ENCODE measurements at regions not wholly inside any gene's neighbourhood (a gene's known extent, or its start where the extent isn't known, plus 50 kb on each side); places are given as distances from the start of the nearest gene placed in this dataset.
A peak's percentile ranks its signal among the peaks of the same experiment; 100 is the strongest.
"Not testable (repeated sequence)": the region's sequence is repeated elsewhere in the genome, so short reads cannot be mapped to it uniquely, and the experiment has no call there.

GRCh38 chr4:53865054-53865453, 199.4 kb downstream of the CHIC2 start:
- DNase-seq (ENCODE audit: low spot score): no peak

DNA sequence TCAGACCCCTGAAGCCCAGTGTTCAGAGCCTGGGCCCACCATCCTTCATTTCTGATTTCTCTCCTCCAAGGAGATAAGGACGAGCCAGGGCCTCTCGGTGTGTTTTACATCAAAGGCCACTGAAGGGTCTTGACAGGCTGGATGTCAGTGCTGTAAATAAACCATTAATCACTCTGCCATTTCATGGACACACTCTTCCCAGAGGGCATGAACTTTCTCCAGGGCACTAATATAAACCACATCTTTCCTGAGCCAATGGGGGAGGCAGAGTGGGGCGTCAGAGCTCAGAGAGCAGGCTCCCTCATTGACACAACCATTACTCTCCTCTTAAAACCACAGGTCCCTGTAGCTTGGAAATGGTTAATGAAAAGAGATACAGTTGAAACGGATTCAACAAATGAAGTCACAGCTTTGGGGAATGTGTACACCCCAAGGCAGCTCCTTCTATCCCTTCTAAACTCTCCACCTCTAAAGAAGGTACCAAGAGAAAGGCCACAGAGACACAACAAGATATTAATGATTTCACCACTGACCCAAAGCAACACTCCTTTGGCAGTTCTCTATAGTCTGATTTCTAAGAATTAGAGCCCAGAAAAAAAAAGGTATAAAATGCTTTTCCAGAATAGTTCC, 200.6 kb downstream of the CHIC2 start:
- DNase-seq (ENCODE audit: low spot score): no peak

GRCh38 chr4:53863158-53863557, 201.2 kb downstream of the CHIC2 start:
- DNase-seq (ENCODE audit: low spot score): no peak

GRCh38 chr4:53861856-53862610, 202.4 kb downstream of the CHIC2 start:
- no peak for DNase-seq (ENCODE audit: low spot score)

DNA sequence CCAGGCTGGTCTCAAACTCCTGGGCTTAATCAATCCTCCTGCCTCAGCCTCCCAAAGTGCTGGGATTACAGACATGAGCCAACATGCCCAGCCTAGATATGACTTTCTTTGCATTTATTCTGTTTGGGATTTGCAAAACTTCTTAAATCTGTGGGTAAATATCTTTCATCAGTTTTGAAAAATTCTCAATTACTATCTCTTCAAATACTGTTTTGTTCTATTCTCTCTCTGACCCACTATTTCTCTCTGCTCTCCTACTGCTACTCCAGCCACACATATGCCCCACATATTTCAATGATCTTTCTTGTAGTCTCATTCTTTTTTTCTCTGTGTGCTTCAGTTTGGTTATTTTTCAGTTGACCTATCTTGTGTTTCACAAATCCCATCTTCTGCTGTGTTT, 205.1 kb downstream of the CHIC2 start:
- no peak for DNase-seq (ENCODE audit: low spot score)

- no peak for DNase-seq (ENCODE audit: low spot score)
Observed at GRCh38 chr4:53858744-53859143, 205.7 kb downstream of the CHIC2 start.

GRCh38 chr4:53855581-53856250, 208.7 kb downstream of the CHIC2 start:
- DNase-seq (ENCODE audit: low spot score): no peak

DNA sequence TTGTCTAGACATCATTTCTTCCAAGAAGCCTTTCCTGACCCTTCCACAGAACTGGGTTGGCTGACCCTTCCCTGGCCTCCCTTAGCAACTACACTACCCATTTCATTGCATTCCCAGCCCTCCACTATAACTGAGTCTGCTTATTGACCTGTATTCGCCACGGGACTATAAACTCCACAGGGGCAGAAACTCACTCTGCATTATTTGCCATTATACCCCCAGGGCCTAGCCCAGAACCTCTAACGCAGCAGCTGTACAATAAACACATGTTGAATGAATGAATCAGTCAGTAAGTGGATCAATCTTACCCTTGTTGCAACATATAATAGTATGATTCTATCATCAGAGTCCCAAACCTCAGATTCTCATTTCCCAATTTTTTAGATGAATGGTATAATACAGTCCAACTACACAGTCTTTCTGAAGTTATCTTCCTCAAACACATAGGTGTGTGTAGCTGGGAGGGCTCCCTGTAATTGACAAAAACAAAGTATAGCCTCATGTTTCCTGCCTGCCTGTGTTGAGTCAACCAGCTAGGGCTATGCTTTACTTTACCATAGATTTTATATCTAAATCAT, 209.3 kb downstream of the CHIC2 start:
- DNase-seq (ENCODE audit: low spot score): no peak

DNA sequence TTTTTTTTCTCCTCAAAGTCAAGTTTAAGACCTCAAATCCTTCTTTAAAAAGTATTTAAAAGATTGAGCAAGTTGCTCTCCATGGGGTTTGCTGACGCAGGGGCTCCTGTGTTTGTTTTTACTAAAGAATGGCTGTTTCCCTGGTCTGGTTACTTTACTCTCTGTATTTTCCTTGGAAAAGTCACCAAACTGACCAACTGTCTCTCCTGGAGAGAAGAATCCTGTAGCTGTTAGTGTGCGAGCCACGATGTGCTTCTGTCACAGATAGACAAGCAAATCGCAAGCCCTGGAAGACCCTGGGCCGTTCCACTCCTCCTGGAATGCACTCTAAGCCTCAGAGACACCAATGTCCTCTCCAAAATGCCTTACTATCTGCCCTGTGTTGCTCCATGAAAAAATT, 212.1 kb downstream of the CHIC2 start:
- DNase-seq (ENCODE audit: low spot score): no peak

GRCh38 chr4:53847965-53848364, 216.4 kb downstream of the CHIC2 start:
- no peak for DNase-seq (ENCODE audit: low spot score)

- no peak for DNase-seq (ENCODE audit: low spot score)
Observed at GRCh38 chr4:53844551-53844950, 219.9 kb downstream of the CHIC2 start.

- no peak for DNase-seq (ENCODE audit: low spot score)
Observed at GRCh38 chr4:53844133-53844532, 220.3 kb downstream of the CHIC2 start.

DNA sequence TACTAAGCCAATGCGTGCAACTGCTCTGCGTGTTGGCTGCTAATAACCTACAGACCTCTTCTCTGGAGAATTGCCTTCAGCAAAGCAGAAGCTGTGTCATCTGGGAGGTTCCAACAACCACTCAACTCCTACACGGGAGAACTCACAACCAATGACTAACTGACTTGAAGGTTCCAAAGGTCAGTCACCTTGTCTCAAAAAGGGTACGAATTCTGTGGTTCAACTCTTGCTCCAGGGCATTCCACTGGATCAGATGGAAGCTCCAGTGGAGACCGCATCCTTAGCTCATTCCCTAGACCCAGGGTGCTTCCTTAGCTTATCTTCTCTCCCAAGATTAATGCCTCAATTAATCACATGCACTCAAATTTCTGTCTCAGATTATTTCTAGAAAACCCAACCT, 222.7 kb downstream of the CHIC2 start:
- no peak for DNase-seq (ENCODE audit: low spot score)

GRCh38 chr4:53840643-53841042, 223.8 kb downstream of the CHIC2 start:
- DNase-seq (ENCODE audit: low spot score): peak; percentile 11

GRCh38 chr4:53833302-53834003, 231.0 kb downstream of the CHIC2 start:
- DNase-seq (ENCODE audit: low spot score): not testable (repeated sequence)

DNA sequence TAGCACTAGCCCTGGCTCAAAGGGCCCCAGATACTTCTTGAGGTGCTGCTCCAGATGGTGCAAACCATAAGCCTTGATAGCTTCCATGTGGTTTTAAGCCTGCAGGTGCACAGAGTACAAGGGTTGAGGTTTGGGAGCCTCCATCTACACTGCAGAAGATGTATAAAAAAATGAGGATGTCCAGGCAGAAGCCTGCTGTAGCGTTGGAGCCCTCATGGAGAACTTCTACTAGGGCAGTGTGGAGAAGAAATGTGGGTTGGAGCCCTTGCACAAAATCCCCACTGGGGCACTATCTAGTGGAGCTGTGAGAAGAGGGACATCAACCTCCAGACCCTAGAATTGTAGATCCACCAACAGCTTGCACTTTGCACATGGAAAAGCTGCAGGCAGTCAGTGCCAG, 231.9 kb downstream of the CHIC2 start:
- no peak for DNase-seq (ENCODE audit: low spot score)

- no peak for DNase-seq (ENCODE audit: low spot score)
Observed at GRCh38 chr4:53830511-53830910, 233.9 kb downstream of the CHIC2 start.

- no peak for DNase-seq (ENCODE audit: low spot score)
Observed at GRCh38 chr4:53821179-53821851, 230.0 kb upstream of the LNX1 start.

- DNase-seq (ENCODE audit: low spot score): no peak
Observed at GRCh38 chr4:53818104-53818503, 226.8 kb upstream of the LNX1 start.

GRCh38 chr4:53816561-53816960, 225.3 kb upstream of the LNX1 start:
- DNase-seq (ENCODE audit: low spot score): no peak

DNA sequence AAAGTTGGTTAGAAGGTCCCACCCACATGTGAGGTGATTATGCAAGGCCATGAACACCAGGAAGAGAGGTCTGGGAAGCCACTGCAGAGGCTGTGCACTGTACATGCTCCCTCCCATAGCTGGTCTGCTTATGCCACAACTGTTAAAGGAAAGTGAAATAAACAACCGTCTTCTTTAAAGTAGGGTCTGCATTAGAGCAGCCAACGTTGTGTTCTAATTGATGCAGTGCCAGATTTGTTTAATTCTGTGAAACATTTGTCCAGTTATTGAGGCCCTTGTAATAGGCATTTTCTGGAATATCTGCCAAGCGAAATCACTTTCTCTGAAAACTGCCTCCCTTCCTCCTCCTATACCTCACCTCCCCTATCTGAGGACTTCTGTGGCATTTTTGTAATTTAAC, 224.0 kb upstream of the LNX1 start:
- no peak for DNase-seq (ENCODE audit: low spot score)

DNA sequence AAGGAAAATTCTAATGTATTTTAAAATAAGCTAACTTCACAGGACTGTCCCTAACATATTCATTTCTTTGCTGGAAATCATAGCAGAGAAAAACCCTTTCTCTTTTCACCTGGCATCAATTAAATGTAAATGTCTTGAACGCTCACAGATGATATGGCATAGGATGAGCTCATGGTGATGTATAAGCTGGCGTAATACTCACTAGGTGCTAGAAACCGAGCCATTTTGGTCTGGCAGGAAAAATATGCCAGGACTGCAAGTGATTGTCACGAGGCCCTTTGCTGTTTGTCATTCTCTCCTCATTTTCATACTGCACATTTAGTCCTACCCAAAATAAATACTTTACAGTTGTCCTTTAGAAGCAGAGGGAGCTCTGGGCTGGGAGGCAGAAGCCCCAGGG, 222.7 kb upstream of the LNX1 start:
- DNase-seq (ENCODE audit: low spot score): no peak

Data from SW480 (cell line).